Hepatocyte (in vitro differentiated cells): ENCODE measurements at regions not wholly inside any gene's neighbourhood (a gene's known extent, or its start where the extent isn't known, plus 50 kb on each side); places are given as distances from the start of the nearest gene placed in this dataset.
A peak's percentile ranks its signal among the peaks of the same experiment; 100 is the strongest.

Source experiments
- DNase-seq: peaks from one replicate; pipeline ENCODE4 v3.0.0-alpha.2; 2016; ENCODE audit warnings: low spot score
- H2AFZ ChIP-seq: fragments of 200-600 bp; sonication (generic); 2 replicates; pipeline ENCODE4 v1.6.0; 2016; ENCODE audit warnings: antibody characterized with exemption, mild to moderate bottlenecking
- H3K27ac ChIP-seq: fragments of 200-600 bp; sonication (generic); 2 replicates; pipeline ENCODE4 v1.5.1; 2016; ENCODE audit warnings: mild to moderate bottlenecking
- H3K27me3 ChIP-seq: fragments of 200-600 bp; sonication (generic); 2 replicates; pipeline ENCODE4 v1.6.1; 2016
- H3K36me3 ChIP-seq: fragments of 200-600 bp; sonication (generic); replicated peaks from 2 replicates; pipeline ENCODE4 v1.5.1; 2016; ENCODE audit warnings: low read depth; ENCODE audit not compliant: insufficient read depth
- H3K4me1 ChIP-seq: fragments of 200-600 bp; sonication (generic); 2 replicates; pipeline ENCODE4 v1.5.1; 2016; ENCODE audit warnings: mild to moderate bottlenecking, moderate library complexity; ENCODE audit not compliant: insufficient read depth
- H3K4me2 ChIP-seq: fragments of 200-600 bp; sonication (generic); 2 replicates; pipeline ENCODE4 v1.6.0; 2016
- H3K4me3 ChIP-seq: fragments of 200-600 bp; sonication (generic); 2 replicates; pipeline ENCODE4 v1.5.1; 2016; ENCODE audit warnings: mild to moderate bottlenecking
- H3K79me2 ChIP-seq: fragments of 200-600 bp; sonication (generic); 2 replicates; pipeline ENCODE4 v1.6.0; 2017; ENCODE audit warnings: mild to moderate bottlenecking
- H3K9me2 ChIP-seq: fragments of 200-600 bp; sonication (generic); replicated peaks from 2 replicates; pipeline ENCODE4 v1.6.0; 2017; ENCODE audit warnings: mild to moderate bottlenecking; ENCODE audit not compliant: insufficient read depth
- H3K9me3 ChIP-seq: fragments of 200-600 bp; sonication (generic); 2 replicates; pipeline ENCODE4 v1.5.1; 2016; ENCODE audit warnings: low read depth, mild to moderate bottlenecking
- H4K20me1 ChIP-seq: fragments of 200-600 bp; sonication (generic); 2 replicates; pipeline ENCODE4 v1.6.0; 2016; ENCODE audit warnings: mild to moderate bottlenecking; ENCODE audit not compliant: insufficient read depth, poor library complexity, severe bottlenecking
- EZH2 ChIP-seq: fragments of 200-600 bp; sonication (generic); IDR thresholded peaks from 2 replicates; pipeline ENCODE4 v1.6.1; 2016; ENCODE audit warnings: antibody characterized with exemption, mild to moderate bottlenecking, borderline replicate concordance
- EZH2phosphoT487 ChIP-seq: fragments of 200-600 bp; sonication (generic); IDR thresholded peaks from one replicate; pipeline ENCODE4 v1.6.1; 2018; ENCODE audit warnings: antibody characterized with exemption, mild to moderate bottlenecking, low read depth, moderate library complexity; ENCODE audit not compliant: unreplicated experiment, severe bottlenecking
- WGBS: methylation state at CpG from one replicate; pipeline ENCODE4 v1.1.6; 2016; ENCODE audit warnings: low lambda C conversion rate; ENCODE audit errors: missing lambda C conversion rate; 5-methylcytosine and 5-hydroxymethylcytosine counted together
- TF ChIP-seq, protein P1 (sequence below): fragments of 200-600 bp; sonication (generic); IDR thresholded peaks from 2 replicates; pipeline ENCODE4 v1.5.1; 2016; ENCODE audit warnings: antibody characterized with exemption, mild to moderate bottlenecking; ENCODE audit not compliant: poor library complexity

DNA sequence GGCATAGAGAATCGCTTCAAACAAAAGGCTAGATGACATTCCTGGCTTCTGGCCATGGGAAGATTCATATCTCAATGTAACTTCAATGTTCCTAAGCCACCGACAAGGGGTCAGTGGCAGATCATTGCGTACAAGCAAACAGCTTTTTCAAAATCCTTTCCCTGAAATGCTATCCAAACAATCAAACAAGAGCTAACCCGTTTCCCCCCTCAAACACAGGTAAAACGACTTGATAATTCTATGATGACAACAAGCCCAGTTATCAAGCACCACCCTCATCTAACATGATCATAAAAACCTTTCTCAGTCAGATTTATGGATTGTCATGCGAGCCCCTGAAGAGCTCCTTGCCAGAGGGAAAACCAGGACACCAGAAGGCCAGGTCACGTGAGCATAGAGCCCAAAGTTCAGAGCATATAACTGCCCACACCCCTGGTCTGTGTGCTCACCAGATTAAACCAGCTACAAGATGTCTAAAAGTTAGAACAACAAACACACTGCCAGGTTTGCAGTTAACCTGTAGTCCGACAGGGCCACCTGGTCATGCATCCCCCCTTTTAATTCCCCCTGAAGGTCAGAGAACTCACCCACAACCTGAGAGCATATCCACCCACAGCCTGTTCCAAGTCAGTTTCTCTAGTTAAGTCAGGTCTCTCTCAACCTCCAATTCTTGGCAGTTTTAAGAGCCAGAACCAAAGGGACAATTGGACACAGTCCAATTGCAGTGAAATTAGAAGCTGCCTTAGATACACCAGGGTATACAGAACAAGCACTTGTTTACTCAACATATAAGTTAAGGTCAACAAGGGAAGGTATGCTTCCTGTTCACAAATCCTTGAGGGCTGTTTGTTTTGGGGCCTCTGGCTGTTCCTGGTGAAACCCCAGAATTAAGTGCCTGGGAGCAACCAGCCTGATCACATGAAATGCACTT, 248.1 kb upstream of the PPARGC1A start:
- H3K4me3 ChIP-seq: no peak overlapping the region
- peak overlapping the region; percentile 51 for H3K4me2 ChIP-seq
- H3K79me2 ChIP-seq: no peaks in the 10 kb centered on the region
- no peaks in the 10 kb centered on the region for H3K36me3 ChIP-seq
- no peaks in the 10 kb centered on the region for H3K9me2 ChIP-seq
- TF ChIP-seq, protein P1, sequence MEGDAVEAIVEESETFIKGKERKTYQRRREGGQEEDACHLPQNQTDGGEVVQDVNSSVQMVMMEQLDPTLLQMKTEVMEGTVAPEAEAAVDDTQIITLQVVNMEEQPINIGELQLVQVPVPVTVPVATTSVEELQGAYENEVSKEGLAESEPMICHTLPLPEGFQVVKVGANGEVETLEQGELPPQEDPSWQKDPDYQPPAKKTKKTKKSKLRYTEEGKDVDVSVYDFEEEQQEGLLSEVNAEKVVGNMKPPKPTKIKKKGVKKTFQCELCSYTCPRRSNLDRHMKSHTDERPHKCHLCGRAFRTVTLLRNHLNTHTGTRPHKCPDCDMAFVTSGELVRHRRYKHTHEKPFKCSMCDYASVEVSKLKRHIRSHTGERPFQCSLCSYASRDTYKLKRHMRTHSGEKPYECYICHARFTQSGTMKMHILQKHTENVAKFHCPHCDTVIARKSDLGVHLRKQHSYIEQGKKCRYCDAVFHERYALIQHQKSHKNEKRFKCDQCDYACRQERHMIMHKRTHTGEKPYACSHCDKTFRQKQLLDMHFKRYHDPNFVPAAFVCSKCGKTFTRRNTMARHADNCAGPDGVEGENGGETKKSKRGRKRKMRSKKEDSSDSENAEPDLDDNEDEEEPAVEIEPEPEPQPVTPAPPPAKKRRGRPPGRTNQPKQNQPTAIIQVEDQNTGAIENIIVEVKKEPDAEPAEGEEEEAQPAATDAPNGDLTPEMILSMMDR: no peak
- TF ChIP-seq EZH2 (no peak), EZH2phosphoT487 (no peak)
- DNase-seq: peak; percentile 86
- H3K27ac ChIP-seq: peak overlapping the region; percentile 78
- H2AFZ ChIP-seq: no peak overlapping the region
- no peaks in the 10 kb centered on the region for H3K27me3 ChIP-seq
- H3K4me1 ChIP-seq: peaks cover 18% of the 10 kb centered on the region
- no peaks in the 10 kb centered on the region for H3K9me3 ChIP-seq
- no peaks in the 10 kb centered on the region for H4K20me1 ChIP-seq
- 55% methylated on average over 8 of the region's 8 CpGs for WGBS

DNA sequence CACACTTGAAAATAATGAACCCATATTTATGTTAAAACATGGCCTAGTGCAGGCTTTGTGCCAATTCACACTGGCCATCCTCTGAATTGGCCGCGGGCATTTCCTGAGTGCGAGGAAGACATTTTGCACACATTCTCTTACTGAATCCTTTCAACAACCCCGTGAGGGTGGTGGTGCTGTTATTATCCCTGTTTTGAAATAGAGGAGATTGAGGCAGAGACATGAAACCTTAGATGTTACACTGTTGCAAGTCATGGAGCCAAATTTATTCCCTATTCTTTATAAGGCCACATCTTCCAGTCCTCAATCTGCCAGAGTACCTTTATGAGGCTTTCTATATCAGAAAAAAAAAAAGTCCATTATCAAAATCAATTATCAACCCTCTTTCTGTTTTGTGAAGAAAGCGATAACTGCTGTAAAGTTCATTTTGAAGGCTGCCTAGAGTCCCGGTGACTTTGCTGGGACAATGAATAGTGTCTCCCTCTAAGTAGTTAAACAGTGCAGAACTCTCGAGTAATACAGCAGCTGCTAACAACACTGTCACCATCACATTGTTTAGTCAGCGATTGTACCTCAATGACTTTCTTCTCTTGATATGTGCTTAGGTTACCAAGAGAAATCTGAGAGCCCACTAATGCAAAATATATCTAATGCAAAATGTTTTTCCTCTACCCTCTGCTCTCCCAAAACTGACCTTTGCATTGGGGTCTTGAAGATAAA, 242.3 kb upstream of the PPARGC1A start:
- no peaks in the 10 kb centered on the region for H4K20me1 ChIP-seq
- no peak for TF ChIP-seq EZH2phosphoT487
- no peaks in the 10 kb centered on the region for H3K36me3 ChIP-seq
- H3K9me3 ChIP-seq: no peaks in the 10 kb centered on the region
- H2AFZ ChIP-seq: no peak overlapping the region
- 77% methylated on average over 8 of the region's 8 CpGs for WGBS
- H3K27ac ChIP-seq: no peak overlapping the region
- no peaks in the 10 kb centered on the region for H3K79me2 ChIP-seq
- H3K4me1 ChIP-seq: no peaks in the 10 kb centered on the region
- no peak overlapping the region for H3K4me3 ChIP-seq
- H3K9me2 ChIP-seq: no peaks in the 10 kb centered on the region
- H3K27me3 ChIP-seq: no peaks in the 10 kb centered on the region
- H3K4me2 ChIP-seq: no peak overlapping the region
- no peak for DNase-seq

DNA sequence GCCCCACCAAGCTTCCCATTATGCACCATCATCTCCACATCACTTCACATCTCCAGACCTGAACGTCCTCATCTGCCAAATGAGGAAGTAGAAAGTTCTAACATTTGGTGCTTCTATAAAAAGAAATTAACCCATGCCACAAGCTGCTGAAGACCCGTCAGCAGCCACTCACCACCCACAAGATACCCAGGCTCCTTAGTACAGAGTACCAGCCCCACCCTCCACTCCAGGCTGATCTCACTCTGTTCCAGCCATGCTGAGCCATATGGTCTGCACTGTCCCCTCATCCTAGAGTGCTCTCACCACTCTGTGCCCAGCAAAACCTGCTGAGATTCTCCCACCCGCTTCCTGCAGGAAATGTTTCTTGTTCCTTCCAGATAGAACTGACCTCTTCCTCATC, 240.8 kb upstream of the PPARGC1A start:
- Histone ChIP-seq H3K27ac (no peak overlapping the region), H3K9me2 (no peaks in the 10 kb centered on the region), H3K4me1 (no peaks in the 10 kb centered on the region), H3K27me3 (peaks cover 2% of the 10 kb centered on the region), H3K79me2 (no peaks in the 10 kb centered on the region), H3K4me2 (no peak overlapping the region), H3K36me3 (no peaks in the 10 kb centered on the region), H2AFZ (no peak overlapping the region), H4K20me1 (no peaks in the 10 kb centered on the region), H3K9me3 (no peaks in the 10 kb centered on the region), H3K4me3 (no peak overlapping the region)
- 94% methylated on average over 3 of the region's 3 CpGs for WGBS
- DNase-seq: no peak
- no peak for TF ChIP-seq EZH2phosphoT487
- no peak for TF ChIP-seq EZH2
- TF ChIP-seq, protein P1: no peak

DNA sequence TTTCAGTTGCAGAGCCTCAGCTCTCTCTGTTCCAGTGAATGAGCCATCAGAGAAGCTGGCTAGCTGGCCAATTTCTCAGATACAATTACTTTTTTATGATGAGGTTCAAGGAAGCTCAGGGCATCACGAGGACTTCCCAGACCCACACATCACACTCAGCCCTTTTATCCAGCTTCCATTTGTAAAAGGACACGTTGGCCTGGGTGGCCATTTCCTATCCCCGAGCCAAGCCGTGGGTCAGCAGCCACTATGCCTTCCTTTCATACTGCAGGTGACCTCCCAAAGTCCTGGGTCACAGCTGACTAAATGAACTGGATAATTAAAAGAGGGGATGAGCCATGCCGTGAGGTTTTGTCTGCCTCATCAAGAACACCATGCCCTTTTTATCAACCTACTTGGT, 236.9 kb upstream of the PPARGC1A start:
- Histone ChIP-seq H3K79me2 (no peaks in the 10 kb centered on the region), H3K4me3 (no peak overlapping the region), H3K4me1 (no peaks in the 10 kb centered on the region), H3K27ac (no peak overlapping the region), H3K9me2 (no peaks in the 10 kb centered on the region), H2AFZ (no peak overlapping the region), H3K9me3 (no peaks in the 10 kb centered on the region), H3K4me2 (no peak overlapping the region), H4K20me1 (no peaks in the 10 kb centered on the region), H3K27me3 (peaks cover 7% of the 10 kb centered on the region), H3K36me3 (no peaks in the 10 kb centered on the region)
- WGBS: 94% methylated on average over 5 of the region's 5 CpGs
- DNase-seq: no peak
- TF ChIP-seq, protein P1: no peak
- no peak for TF ChIP-seq EZH2phosphoT487
- no peak for TF ChIP-seq EZH2
